ENCODE measurements at regions not wholly inside any gene's neighbourhood (a gene's known extent, or its start where the extent isn't known, plus 50 kb on each side); places are given as distances from the start of the nearest gene placed in this dataset.
"Not testable (repeated sequence)": the region's sequence is repeated elsewhere in the genome, so short reads cannot be mapped to it uniquely, and the experiment has no call there.

DNA sequence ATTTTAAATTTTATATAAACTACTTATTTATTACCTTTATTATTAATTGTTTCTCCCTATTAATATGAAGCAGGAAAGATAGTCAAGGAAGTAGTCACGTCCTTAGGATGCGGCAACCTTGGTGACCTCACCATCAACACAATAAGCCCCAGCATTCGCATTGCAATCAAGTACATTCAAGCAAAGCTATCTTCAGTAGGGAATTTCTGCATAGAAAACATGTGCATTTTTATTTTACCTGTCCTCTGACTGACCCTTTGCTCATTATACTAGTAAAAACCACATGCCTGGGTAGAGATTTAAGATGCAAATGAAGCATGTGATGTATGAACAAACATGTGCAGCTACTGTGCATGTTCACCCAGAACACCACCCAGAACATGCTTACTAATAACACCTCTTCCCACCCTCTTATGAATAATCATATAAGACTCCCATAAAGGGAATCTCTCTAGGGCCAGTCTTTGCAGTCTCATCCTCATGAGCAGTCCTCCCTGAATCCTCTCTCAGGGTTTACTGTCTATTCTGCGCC is 869.6 kb downstream of the TAF11L14 start:
- no peaks in the 10 kb centered on the region for H3K27me3 ChIP-seq (ENCODE audit: insufficient read depth, low read length)
- no peak overlapping the region for H3K4me3 ChIP-seq (ENCODE audit: low read length)
- H3K9me3 ChIP-seq (ENCODE audit: low read depth, low read length) = no peaks in the 10 kb centered on the region
- no peaks in the 10 kb centered on the region for H3K4me1 ChIP-seq (ENCODE audit: insufficient read depth, low read length)

DNA sequence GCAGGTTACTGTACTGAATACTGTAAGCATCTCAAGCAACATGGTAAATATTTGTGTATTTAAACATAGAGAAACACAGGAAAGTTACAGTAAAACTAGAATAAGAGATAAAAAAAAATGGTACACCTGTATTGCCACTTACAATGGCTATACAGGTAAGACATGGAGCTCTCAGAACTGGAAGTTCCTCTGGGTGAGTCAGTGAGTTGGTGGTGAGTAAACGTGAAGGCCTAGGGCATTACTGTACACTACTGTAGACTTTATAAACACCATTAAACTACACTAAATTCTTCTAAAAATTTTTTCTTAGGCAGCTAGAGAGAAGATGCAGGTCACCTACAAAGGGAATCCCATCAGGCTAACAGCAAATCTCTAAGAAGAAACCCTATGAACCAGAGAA is 872.9 kb downstream of the TAF11L14 start:
- Histone ChIP-seq H3K4me1 (ENCODE audit: insufficient read depth, low read length) (no peaks in the 10 kb centered on the region), H3K4me3 (ENCODE audit: low read length) (no peak overlapping the region)

DNA sequence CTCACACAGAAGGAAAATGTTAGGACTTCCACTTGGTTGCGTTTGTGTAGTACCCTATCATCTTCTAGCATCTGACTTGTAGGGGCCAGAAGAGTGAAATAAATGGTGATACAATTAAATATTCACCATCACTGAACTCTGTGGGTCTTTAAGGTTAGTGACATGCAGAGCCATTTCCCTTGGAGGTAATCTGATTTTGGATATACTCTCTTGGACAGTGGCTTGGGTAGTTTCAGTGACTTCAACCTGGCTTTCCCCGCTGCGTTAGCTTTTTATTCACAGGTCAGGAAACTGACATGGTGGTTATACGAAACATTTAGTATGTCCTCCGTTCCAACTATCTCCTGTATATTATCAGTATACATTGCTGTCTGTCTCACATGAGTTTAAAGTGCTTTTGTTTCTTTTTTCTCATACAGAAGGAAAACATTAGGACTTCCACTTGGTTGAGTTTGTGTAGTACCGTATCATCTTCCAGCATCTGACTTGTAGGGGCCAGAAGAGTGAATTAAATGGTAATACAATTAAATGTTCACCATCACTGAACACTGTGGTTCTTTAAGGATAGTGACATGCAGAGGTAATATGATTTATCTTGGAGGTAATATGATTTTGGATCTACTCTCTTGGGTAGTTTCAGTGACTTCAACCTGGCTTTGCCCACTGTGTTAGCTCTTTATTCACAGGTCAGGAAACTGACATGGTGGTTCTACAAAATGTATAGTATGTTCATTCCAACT is 883.6 kb downstream of the TAF11L14 start:
- H3K9me3 ChIP-seq (ENCODE audit: low read depth, low read length) = no peaks in the 10 kb centered on the region
- H3K27me3 ChIP-seq (ENCODE audit: insufficient read depth, low read length) = no peaks in the 10 kb centered on the region
- H3K4me3 ChIP-seq (ENCODE audit: low read length) = no peak overlapping the region
- H3K4me1 ChIP-seq (ENCODE audit: insufficient read depth, low read length) = no peaks in the 10 kb centered on the region

More for the DNA sequence above, 872.9 kb downstream of the TAF11L14 start:
- H3K9me3 ChIP-seq (ENCODE audit: low read depth, low read length) = no peaks in the 10 kb centered on the region
- no peaks in the 10 kb centered on the region for H3K27me3 ChIP-seq (ENCODE audit: insufficient read depth, low read length)

DNA sequence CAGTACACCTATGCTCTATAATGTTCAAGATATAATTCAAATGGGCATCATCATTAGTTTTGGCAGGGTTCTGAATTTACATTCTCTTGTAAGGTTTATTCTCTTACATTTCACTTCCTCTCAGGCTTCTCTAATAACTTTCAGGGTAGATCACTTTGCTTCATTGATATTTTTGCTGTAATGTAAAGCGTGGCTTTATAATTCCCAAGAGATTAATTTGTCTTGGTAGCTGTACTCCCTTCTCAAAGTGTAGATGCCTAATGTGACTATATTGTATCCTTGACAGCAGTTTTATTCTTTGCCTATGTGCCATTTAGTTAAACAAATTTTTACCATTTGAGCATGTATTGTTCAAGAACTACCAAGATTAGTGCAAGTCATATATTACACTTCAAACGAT is 889.1 kb downstream of the TAF11L14 start:
- H3K27me3 ChIP-seq (ENCODE audit: insufficient read depth, low read length) = no peaks in the 10 kb centered on the region
- no peaks in the 10 kb centered on the region for H3K4me1 ChIP-seq (ENCODE audit: insufficient read depth, low read length)
- no peak overlapping the region for H3K4me3 ChIP-seq (ENCODE audit: low read length)
- no peaks in the 10 kb centered on the region for H3K9me3 ChIP-seq (ENCODE audit: low read depth, low read length)

DNA sequence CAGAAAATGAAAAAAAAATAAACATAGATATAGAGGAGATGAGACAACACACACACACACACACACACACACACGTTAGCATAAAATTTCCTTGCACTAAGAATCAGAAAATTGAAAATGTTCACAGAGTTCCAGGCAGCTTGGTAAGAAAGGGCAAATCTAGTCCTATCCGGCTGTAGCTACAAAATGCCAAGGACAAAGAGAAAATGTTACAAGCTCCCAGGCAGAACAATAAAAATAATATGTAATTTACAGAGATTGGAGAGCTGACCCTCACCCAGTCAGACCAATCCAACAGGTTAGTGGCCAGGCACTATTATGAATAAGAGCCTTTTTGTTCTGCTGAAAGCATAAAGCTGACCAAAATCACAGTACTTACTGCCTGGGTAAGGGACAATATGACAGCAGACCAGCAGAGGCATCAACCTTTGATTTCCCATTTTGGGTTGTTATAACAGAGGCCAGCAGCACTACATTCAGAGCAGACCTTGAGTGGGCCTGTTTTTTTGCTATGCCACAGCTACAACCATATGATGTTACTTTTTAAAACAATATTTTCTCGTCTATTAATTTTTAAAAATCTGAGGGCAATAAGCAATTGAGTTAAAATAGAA is 892.6 kb downstream of the TAF11L14 start:
- Histone ChIP-seq H3K4me3 (ENCODE audit: low read length) (no peak overlapping the region), H3K27me3 (ENCODE audit: insufficient read depth, low read length) (no peaks in the 10 kb centered on the region), H3K4me1 (ENCODE audit: insufficient read depth, low read length) (no peaks in the 10 kb centered on the region), H3K9me3 (ENCODE audit: low read depth, low read length) (no peaks in the 10 kb centered on the region)

DNA sequence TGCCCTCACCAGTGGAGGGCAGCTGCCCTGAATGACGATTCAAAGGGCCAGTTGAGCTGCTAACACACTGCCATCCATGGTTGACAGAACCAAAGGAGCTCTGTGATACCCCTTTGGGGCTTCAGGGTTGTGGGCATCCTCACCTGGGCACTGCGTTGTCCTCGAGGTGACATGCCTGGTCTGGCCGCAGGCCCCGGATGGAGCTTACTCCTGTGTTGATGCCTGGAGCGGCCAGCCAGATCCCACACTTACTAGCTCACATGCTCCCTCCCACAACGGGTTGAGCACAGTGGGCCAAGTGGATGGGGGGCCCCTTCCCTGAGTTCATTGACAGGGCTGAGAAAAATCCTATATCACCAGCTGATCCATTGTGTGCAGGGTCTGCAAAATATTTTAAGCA is 898.9 kb downstream of the TAF11L14 start:
- Histone ChIP-seq H3K4me3 (ENCODE audit: low read length) (no peak overlapping the region), H3K27me3 (ENCODE audit: insufficient read depth, low read length) (no peaks in the 10 kb centered on the region), H3K4me1 (ENCODE audit: insufficient read depth, low read length) (no peaks in the 10 kb centered on the region), H3K9me3 (ENCODE audit: low read depth, low read length) (no peaks in the 10 kb centered on the region)

DNA sequence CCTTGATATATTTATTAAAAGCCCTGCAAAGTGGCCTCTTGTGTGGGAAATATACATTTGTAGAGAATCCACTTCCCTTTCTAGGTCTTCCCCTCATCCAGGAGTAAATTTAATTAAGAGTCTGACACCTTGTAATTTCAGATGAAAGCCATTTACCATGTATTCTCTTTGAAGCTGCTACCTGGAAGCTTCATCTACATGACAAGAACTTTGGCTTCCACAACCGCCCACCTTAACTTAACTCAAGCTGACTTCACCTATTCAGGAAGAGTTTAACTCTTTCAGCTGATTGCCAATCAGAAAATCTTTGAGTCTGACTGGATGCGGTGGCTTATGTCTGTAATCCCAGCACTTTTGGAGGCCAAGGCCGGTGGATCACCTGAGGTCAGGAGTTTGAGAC is 899.9 kb downstream of the TAF11L14 start:
- Histone ChIP-seq H3K4me3 (ENCODE audit: low read length) (no peak overlapping the region), H3K9me3 (ENCODE audit: low read depth, low read length) (no peaks in the 10 kb centered on the region), H3K4me1 (ENCODE audit: insufficient read depth, low read length) (no peaks in the 10 kb centered on the region), H3K27me3 (ENCODE audit: insufficient read depth, low read length) (no peaks in the 10 kb centered on the region)

DNA sequence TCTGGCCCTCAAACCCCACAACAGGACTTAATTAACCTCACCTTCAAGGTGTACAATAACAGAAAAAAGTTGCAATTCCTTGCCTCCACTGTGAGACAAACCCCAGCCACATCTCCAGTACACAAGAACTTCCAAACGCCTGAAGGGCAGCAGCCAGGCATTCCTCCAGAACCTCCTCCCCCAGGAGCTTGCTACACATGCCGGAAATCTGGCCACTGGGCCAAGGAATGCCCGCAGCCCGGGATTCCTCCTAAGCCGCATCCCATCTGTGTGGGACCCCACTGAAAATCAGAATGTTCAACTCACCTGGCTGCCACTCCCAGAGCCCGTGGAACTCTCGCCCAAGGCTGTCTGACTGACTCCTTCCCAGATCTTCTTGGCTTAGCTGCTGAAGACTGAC is 901.5 kb downstream of the TAF11L14 start:
- H3K4me3 ChIP-seq (ENCODE audit: low read length); H3K9me3 ChIP-seq (ENCODE audit: low read depth, low read length); H3K27me3 ChIP-seq (ENCODE audit: insufficient read depth, low read length); H3K4me1 ChIP-seq (ENCODE audit: insufficient read depth, low read length): not testable (repeated sequence)

DNA sequence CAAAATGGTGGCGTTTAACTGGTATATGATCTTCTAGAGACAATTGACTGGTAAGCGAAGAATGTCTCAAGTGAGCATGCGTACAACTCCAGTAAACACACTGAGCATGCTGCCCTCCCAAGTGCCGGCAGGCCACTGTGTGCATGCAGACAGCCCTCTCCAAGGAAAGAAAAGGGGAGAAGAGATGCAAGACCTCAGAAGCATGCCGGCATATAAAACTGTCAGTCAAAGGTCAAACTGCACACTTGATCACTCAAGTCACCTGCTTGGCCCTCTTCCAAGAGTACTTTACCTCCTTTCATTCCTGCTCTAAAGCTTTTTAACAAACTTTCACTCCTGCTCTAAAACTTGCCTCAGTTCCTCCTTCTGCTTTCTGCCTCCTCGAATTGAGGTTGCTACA is 910.2 kb downstream of the TAF11L14 start:
- H3K9me3 ChIP-seq (ENCODE audit: low read depth, low read length) = no peaks in the 10 kb centered on the region
- H3K4me3 ChIP-seq (ENCODE audit: low read length) = no peak overlapping the region
- H3K4me1 ChIP-seq (ENCODE audit: insufficient read depth, low read length) = no peaks in the 10 kb centered on the region
- no peaks in the 10 kb centered on the region for H3K27me3 ChIP-seq (ENCODE audit: insufficient read depth, low read length)

DNA sequence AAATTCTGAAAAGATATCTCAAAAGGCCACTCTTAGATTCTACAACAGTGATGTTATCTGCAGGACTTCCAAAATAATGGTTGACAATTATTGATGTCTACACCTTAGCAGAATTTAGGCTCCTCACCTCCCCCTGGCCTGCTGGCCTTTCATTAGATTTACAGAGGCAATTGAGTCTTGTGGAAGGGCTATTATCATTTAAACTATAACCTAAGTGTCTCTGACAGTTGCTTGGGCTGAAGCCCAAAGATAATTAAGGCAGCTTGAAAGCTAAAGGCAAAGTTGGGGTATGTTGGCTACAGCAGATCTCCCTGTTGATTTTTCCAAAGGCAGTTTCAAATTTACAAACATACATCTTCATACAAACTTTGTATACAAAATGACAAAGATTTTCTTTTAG is 912.3 kb downstream of the TAF11L14 start:
- no peaks in the 10 kb centered on the region for H3K9me3 ChIP-seq (ENCODE audit: low read depth, low read length)
- no peak overlapping the region for H3K4me3 ChIP-seq (ENCODE audit: low read length)
- H3K27me3 ChIP-seq (ENCODE audit: insufficient read depth, low read length) = no peaks in the 10 kb centered on the region
- H3K4me1 ChIP-seq (ENCODE audit: insufficient read depth, low read length) = no peaks in the 10 kb centered on the region

DNA sequence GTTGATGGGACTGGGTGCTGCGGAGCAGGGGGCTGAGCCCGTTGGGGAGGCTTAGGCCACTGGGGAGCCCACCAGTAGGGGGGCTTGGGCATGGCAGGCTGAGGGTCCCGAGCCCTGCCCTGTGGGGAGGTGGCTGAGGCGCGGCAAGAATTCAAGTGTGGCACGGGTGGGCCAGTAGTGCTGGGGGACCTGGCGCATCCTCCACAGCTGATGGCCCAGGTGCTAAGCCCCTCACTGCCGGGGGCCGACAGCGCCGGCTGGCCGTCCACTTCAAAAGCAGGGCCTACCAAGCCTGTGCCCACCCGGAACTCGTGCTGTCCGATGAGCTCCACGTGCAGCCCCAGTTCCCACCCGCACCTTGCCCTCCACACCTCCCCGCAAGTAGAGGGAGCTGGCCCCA is 917.5 kb downstream of the TAF11L14 start:
- no peaks in the 10 kb centered on the region for H3K4me1 ChIP-seq (ENCODE audit: insufficient read depth, low read length)
- H3K4me3 ChIP-seq (ENCODE audit: low read length) = no peak overlapping the region
- no peaks in the 10 kb centered on the region for H3K9me3 ChIP-seq (ENCODE audit: low read depth, low read length)
- no peaks in the 10 kb centered on the region for H3K27me3 ChIP-seq (ENCODE audit: insufficient read depth, low read length)

DNA sequence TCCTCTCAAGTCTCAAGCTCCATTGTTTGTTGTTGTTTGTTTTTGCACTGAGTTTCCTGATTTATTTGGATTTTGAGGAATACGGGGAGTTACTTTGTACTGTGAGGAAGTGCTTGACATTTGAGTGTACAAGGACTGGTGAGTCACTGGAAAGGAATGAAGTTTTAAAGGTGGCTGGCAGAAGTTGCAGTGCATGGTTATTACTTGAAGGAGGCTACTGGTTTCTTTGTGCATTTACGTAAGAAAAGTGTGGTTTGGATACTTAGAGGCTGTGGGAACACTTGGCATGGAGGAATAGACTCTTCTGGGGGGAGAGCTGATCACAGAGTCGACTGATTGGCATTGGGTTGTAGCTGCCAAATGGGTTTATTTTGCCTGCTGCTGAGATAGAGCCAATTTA is 919.0 kb downstream of the TAF11L14 start:
- no peak overlapping the region for H3K4me3 ChIP-seq (ENCODE audit: low read length)
- no peaks in the 10 kb centered on the region for H3K4me1 ChIP-seq (ENCODE audit: insufficient read depth, low read length)
- H3K9me3 ChIP-seq (ENCODE audit: low read depth, low read length) = no peaks in the 10 kb centered on the region
- H3K27me3 ChIP-seq (ENCODE audit: insufficient read depth, low read length) = no peaks in the 10 kb centered on the region

DNA sequence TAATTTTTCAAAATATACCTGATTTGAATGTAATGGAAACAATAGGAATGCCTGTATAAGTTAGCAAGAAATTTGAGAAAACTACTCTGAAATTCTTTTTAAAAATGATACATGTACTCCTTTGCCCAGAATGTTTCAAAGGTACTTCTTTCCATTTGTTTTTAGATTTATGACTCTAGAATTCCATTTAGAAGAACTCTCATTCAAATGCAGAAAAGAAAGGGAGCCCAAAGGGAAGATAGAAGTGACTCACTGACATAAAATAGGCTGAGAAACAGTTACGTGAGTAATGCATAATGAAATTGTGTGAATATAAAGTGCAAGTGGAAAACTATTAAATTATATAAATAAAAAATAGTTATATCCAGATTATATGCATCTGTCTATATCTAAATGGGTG is 926.3 kb downstream of the TAF11L14 start:
- H3K27me3 ChIP-seq (ENCODE audit: insufficient read depth, low read length) = no peaks in the 10 kb centered on the region

DNA sequence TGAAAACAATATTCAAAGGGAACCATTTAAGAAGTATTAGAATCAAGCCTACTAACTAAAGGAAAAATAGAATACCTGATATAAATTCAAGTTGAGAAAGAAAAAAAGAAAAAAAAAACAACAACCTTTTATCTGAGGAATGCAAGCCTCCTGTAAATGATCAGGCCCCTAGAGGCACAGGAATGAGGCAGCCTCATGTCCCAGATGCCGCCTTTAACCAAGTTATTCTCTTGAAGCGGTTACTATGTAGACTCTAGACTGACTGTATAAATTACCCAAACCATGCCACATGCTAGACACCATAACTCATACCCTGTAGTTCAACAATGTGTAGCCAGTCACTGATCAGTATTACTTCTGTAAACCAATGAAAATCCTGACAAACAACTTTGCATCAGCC is 929.6 kb downstream of the TAF11L14 start:
- no peaks in the 10 kb centered on the region for H3K4me1 ChIP-seq (ENCODE audit: insufficient read depth, low read length)
- no peaks in the 10 kb centered on the region for H3K9me3 ChIP-seq (ENCODE audit: low read depth, low read length)
- H3K4me3 ChIP-seq (ENCODE audit: low read length) = no peak overlapping the region
- no peaks in the 10 kb centered on the region for H3K27me3 ChIP-seq (ENCODE audit: insufficient read depth, low read length)

More for the DNA sequence above, 926.3 kb downstream of the TAF11L14 start:
- Histone ChIP-seq H3K9me3 (ENCODE audit: low read depth, low read length) (no peaks in the 10 kb centered on the region), H3K4me1 (ENCODE audit: insufficient read depth, low read length) (no peaks in the 10 kb centered on the region), H3K4me3 (ENCODE audit: low read length) (no peak overlapping the region)

DNA sequence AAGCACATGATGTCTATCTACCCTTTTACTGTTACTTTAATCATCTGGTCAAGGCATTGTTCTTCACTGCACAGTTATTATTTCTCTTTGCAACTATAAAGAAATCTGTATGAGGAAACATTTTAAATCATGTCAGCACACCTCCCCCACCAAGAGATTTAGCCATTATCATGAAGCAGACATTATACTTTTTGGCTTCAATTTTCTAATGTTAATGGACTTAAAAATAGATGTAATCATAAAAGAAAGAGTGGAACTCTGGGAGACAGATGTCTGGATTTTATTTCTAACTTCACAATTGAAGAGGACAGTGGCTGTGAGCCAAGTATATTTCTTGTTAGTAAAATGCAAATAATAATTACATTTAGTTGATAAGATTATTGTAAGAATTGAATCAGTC is 932.4 kb downstream of the TAF11L14 start:
- Histone ChIP-seq H3K4me1 (ENCODE audit: insufficient read depth, low read length) (no peaks in the 10 kb centered on the region), H3K9me3 (ENCODE audit: low read depth, low read length) (no peaks in the 10 kb centered on the region), H3K4me3 (ENCODE audit: low read length) (no peak overlapping the region), H3K27me3 (ENCODE audit: insufficient read depth, low read length) (no peaks in the 10 kb centered on the region)

DNA sequence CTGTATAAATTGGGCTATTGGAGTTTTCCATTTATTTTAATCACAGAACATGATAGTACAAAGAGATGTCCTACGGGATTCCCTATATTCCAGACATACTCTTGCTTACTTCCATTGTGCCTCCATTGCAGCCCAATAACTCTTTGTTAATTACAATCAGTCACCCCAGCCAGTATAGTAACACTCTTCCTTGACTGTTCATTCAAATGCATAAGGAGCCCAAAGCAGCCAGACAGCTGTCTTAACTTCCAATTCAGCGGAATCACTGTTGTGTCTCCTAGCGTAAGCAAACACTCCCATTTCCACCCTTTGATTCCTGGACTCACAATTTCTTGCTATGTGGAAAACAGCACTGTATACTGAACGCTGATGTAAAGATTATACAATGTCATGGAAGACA is 942.3 kb downstream of the TAF11L14 start:
- Histone ChIP-seq H3K9me3 (ENCODE audit: low read depth, low read length) (no peaks in the 10 kb centered on the region), H3K27me3 (ENCODE audit: insufficient read depth, low read length) (no peaks in the 10 kb centered on the region), H3K4me1 (ENCODE audit: insufficient read depth, low read length) (no peaks in the 10 kb centered on the region), H3K4me3 (ENCODE audit: low read length) (no peak overlapping the region)
